Lower leg skin (tissue), 3 donors: ENCODE measurements at regions not wholly inside any gene's neighbourhood (a gene's known extent, or its start where the extent isn't known, plus 50 kb on each side); places are given as distances from the start of the nearest gene placed in this dataset.

Experiments used
- POLR2A ChIP-seq, 2 donors: fragments of 450-650 bp; IDR thresholded peaks; one replicate each; pipeline ENCODE4 v1.6.1; 2016 to 2017; ENCODE audit warnings: antibody characterized with exemption in 2 of 2, mild to moderate bottlenecking in 1 of 2, moderate library complexity in 1 of 2
- TF ChIP-seq, protein P1 (sequence below), 3 donors: fragments of 450-650 bp; IDR thresholded peaks; one replicate each; pipeline ENCODE4 v1.5.1; 2016; ENCODE audit warnings: antibody characterized with exemption in 3 of 3, mild to moderate bottlenecking in 3 of 3, moderate library complexity in 2 of 3

- TF ChIP-seq, protein P1, sequence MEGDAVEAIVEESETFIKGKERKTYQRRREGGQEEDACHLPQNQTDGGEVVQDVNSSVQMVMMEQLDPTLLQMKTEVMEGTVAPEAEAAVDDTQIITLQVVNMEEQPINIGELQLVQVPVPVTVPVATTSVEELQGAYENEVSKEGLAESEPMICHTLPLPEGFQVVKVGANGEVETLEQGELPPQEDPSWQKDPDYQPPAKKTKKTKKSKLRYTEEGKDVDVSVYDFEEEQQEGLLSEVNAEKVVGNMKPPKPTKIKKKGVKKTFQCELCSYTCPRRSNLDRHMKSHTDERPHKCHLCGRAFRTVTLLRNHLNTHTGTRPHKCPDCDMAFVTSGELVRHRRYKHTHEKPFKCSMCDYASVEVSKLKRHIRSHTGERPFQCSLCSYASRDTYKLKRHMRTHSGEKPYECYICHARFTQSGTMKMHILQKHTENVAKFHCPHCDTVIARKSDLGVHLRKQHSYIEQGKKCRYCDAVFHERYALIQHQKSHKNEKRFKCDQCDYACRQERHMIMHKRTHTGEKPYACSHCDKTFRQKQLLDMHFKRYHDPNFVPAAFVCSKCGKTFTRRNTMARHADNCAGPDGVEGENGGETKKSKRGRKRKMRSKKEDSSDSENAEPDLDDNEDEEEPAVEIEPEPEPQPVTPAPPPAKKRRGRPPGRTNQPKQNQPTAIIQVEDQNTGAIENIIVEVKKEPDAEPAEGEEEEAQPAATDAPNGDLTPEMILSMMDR (IDR thresholded peaks at IDR 0.05): no peak
- no peak for TF ChIP-seq POLR2A (IDR thresholded peaks at IDR 0.05)
Measured at GRCh38 chr18:39424261-39424660, 1858.7 kb upstream of the CELF4 start.
